ENCODE measurements at regions not wholly inside any gene's neighbourhood (a gene's known extent, or its start where the extent isn't known, plus 50 kb on each side); places are given as distances from the start of the nearest gene placed in this dataset.

DNA sequence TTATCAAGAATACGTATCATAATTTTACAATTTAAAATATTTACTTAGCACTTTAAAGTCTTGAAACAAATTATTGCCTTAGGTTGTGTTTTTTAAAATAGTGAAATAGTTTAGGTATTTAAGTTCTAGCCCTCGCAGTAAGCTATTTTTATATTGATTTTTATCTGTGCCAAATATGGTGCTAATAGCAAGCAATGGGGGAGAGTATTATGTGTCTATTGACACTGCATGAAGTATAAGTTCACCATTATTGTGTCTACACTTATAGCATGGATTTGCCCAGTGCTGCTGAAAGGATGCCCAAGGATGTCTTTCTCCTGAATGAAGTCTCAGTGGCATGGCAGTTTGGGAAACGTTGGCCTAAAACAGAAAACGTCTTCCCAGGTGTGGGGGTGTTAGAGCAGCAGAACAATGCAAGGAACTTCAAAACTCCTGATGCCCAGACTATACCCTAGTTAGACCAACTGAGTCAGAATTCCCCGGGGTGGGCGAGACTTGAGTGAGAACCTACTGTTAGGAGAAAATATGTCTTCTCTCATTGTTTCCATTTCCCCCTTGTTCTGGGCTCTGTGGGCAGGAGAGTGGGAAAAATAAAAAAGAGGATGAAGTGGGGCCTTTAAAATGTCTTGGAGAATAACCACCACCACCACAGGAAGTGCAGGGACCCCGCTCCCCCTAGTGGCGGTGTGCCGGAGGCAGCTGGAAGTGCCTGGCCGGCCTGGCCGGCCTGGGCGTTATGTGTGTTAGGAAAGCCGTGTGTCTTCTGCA is 104.2 kb upstream of the SLC7A14 start:
- peak; percentile 72 for DNase-seq
- POLR2A ChIA-PET: no interaction called here
- H3K4me2 ChIP-seq: no peak overlapping the region

More for the DNA sequence above, 104.2 kb upstream of the SLC7A14 start:
- no peaks in the 10 kb centered on the region for H3K79me2 ChIP-seq (ENCODE audit: insufficient read depth)
- H4K20me1 ChIP-seq (ENCODE audit: insufficient read depth): no peaks in the 10 kb centered on the region
- TF ChIP-seq, protein P1, sequence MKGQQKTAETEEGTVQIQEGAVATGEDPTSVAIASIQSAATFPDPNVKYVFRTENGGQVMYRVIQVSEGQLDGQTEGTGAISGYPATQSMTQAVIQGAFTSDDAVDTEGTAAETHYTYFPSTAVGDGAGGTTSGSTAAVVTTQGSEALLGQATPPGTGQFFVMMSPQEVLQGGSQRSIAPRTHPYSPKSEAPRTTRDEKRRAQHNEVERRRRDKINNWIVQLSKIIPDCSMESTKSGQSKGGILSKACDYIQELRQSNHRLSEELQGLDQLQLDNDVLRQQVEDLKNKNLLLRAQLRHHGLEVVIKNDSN (IDR thresholded peaks at IDR 0.05; ENCODE audit: borderline replicate concordance, low read depth): no peak
- TF ChIP-seq RAD21 (IDR thresholded peaks at IDR 0.05; ENCODE audit: low read length) (peak; percentile 90), FOSL2 (IDR thresholded peaks at IDR 0.05; ENCODE audit: borderline replicate concordance, low read depth) (no peak), RXRA (IDR thresholded peaks at IDR 0.05; ENCODE audit: borderline replicate concordance, low read depth) (no peak), TEAD4 (IDR thresholded peaks at IDR 0.05; ENCODE audit: borderline replicate concordance, insufficient read depth) (no peak), RCOR1 (IDR thresholded peaks at IDR 0.05; ENCODE audit: low read length) (no peak), EP300 (IDR thresholded peaks at IDR 0.05; ENCODE audit: borderline replicate concordance in 1 of 2, low read depth in 1 of 2, low read length in 1 of 2) (no peak), SIN3A (IDR thresholded peaks at IDR 0.05; ENCODE audit: borderline replicate concordance, low read depth, low read length) (no peak), SMC3 (IDR thresholded peaks at IDR 0.05; ENCODE audit: low read depth, low read length) (peak; percentile 89), MEF2A (IDR thresholded peaks at IDR 0.05; ENCODE audit: borderline replicate concordance, low read depth) (no peak)
- TF ChIP-seq, protein P2, sequence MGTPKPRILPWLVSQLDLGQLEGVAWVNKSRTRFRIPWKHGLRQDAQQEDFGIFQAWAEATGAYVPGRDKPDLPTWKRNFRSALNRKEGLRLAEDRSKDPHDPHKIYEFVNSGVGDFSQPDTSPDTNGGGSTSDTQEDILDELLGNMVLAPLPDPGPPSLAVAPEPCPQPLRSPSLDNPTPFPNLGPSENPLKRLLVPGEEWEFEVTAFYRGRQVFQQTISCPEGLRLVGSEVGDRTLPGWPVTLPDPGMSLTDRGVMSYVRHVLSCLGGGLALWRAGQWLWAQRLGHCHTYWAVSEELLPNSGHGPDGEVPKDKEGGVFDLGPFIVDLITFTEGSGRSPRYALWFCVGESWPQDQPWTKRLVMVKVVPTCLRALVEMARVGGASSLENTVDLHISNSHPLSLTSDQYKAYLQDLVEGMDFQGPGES (IDR thresholded peaks at IDR 0.05; ENCODE audit: low read depth, low read length): no peak
- TF ChIP-seq, protein P3, sequence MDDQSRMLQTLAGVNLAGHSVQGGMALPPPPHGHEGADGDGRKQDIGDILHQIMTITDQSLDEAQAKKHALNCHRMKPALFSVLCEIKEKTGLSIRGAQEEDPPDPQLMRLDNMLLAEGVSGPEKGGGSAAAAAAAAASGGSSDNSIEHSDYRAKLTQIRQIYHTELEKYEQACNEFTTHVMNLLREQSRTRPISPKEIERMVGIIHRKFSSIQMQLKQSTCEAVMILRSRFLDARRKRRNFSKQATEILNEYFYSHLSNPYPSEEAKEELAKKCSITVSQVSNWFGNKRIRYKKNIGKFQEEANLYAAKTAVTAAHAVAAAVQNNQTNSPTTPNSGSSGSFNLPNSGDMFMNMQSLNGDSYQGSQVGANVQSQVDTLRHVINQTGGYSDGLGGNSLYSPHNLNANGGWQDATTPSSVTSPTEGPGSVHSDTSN (IDR thresholded peaks at IDR 0.05): no peak
- TF ChIP-seq, protein P4, sequence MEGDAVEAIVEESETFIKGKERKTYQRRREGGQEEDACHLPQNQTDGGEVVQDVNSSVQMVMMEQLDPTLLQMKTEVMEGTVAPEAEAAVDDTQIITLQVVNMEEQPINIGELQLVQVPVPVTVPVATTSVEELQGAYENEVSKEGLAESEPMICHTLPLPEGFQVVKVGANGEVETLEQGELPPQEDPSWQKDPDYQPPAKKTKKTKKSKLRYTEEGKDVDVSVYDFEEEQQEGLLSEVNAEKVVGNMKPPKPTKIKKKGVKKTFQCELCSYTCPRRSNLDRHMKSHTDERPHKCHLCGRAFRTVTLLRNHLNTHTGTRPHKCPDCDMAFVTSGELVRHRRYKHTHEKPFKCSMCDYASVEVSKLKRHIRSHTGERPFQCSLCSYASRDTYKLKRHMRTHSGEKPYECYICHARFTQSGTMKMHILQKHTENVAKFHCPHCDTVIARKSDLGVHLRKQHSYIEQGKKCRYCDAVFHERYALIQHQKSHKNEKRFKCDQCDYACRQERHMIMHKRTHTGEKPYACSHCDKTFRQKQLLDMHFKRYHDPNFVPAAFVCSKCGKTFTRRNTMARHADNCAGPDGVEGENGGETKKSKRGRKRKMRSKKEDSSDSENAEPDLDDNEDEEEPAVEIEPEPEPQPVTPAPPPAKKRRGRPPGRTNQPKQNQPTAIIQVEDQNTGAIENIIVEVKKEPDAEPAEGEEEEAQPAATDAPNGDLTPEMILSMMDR (IDR thresholded peaks at IDR 0.05): peak; percentile 64
- no peak overlapping the region; a peak in 1 of 4 replicates for H3K4me3 ChIP-seq (ENCODE audit: low read depth in 2 of 2, low read length in 1 of 2)
- peaks cover 20% of the 10 kb centered on the region for H3F3A ChIP-seq (replicated peaks; ENCODE audit: insufficient read depth)
- H3K9me2 ChIP-seq: no peaks in the 10 kb centered on the region
- H3K4me1 ChIP-seq (ENCODE audit: control insufficient read depth in 1 of 2, insufficient read depth in 2 of 2, low read depth in 1 of 2, low read length in 1 of 2): peaks cover 3 to 19% of the 10 kb centered on the region in 2 experiments; a peak in 3 of 4 replicates
- 0 out of 2 replicates have a peak overlapping the region, but pooled peaks have one; percentile 71 for H2AFZ ChIP-seq (ENCODE audit: low read depth)
- H3K9ac ChIP-seq: no peak overlapping the region
- no peaks in the 10 kb centered on the region for H3K36me3 ChIP-seq (replicated peaks in 1 of 2; ENCODE audit: control insufficient read depth in 1 of 2, insufficient read depth in 2 of 2, low read length in 1 of 2)
- H3K9me3 ChIP-seq: no peaks in the 10 kb centered on the region
- CTCF ChIA-PET: interaction anchor here (0.7 to 5.4 kb wide), 33 partner anchors 9 to 277 kb away, joined by 3 to 75 read pairs (median 4); partner anchors contain the start of gene CLDN11
- no peaks in the 10 kb centered on the region for H3K27me3 ChIP-seq (ENCODE audit: insufficient read depth)
- WGBS (ENCODE audit: low lambda C conversion rate): 77% methylated on average over 13 of the region's 13 CpGs
- H3K27ac ChIP-seq (ENCODE audit: low read depth in 2 of 2, low read length in 1 of 2): peak overlapping the region; percentile 48 to 78

Measured in SK-N-SH (cell line).